ENCODE measurements at regions not wholly inside any gene's neighbourhood (a gene's known extent, or its start where the extent isn't known, plus 50 kb on each side); places are given as distances from the start of the nearest gene placed in this dataset.
A peak's percentile ranks its signal among the peaks of the same experiment; 100 is the strongest.

GRCh38 chr10:29735628-29736365 lies 101.0 kb upstream of the SVIL start:
- H3K23me2 ChIP-seq (ENCODE audit: insufficient read length, low read depth, low read length, poor library complexity, severe bottlenecking): peaks cover 12% of the 10 kb centered on the region
- H2BK120ac ChIP-seq (ENCODE audit: low read depth, low read length, poor library complexity, severe bottlenecking): no peak overlapping the region
- no peak overlapping the region for H3K18ac ChIP-seq (ENCODE audit: insufficient read length, low read depth, low read length)
- H3K9ac ChIP-seq (ENCODE audit: extremely low read depth, insufficient read length, low read length): no peak overlapping the region
- no peak overlapping the region for H2AK5ac ChIP-seq (ENCODE audit: insufficient read length, low read length)
- TF ChIP-seq CTCF (conservative IDR thresholded peaks at IDR 0.05): peak; percentile 97
- H2BK15ac ChIP-seq (ENCODE audit: low read depth, low read length): no peak overlapping the region
- Mint-ChIP-seq H3K36me3 (ENCODE audit: insufficient read depth in 1 of 3, low read depth in 3 of 3) (peaks cover 0 to 2% (median 0%) of the 10 kb centered on the region in 3 experiments; a peak in 2 of 7 replicates), H3K27ac (no peak overlapping the region), H3K27me3 (ENCODE audit: low read depth) (peaks cover 44% of the 10 kb centered on the region), H3K4me1 (peaks cover 29 to 39% of the 10 kb centered on the region in 2 experiments), H3K4me3 (peak overlapping the region; percentile 76 to 82), H3K9me3 (no peaks in the 10 kb centered on the region)
- H3T11ph ChIP-seq (ENCODE audit: low read length): no peak overlapping the region
- H3K79me2 ChIP-seq (ENCODE audit: insufficient read depth, low read length): no peaks in the 10 kb centered on the region; the same call in 1 of the 2 replicates
- H4K8ac ChIP-seq (replicated peaks; ENCODE audit: insufficient read length, low read depth, low read length): no peak overlapping the region
- no peak overlapping the region for H2BK12ac ChIP-seq (ENCODE audit: insufficient read length, low read depth, low read length)
- no peak overlapping the region for H3K56ac ChIP-seq (ENCODE audit: insufficient read length, low read depth, low read length)
- no peaks in the 10 kb centered on the region for H3K79me1 ChIP-seq (ENCODE audit: insufficient read depth, low read depth, low read length, poor library complexity, severe bottlenecking)
- no peak overlapping the region for H2AFZ ChIP-seq (ENCODE audit: low read length)
- no peaks in the 10 kb centered on the region for H4K20me1 ChIP-seq (ENCODE audit: control insufficient read depth, insufficient read depth, insufficient read length)
- no peak overlapping the region for H4K5ac ChIP-seq (ENCODE audit: insufficient read length, low read depth, low read length)
- no peaks in the 10 kb centered on the region for H3K9me3 ChIP-seq (ENCODE audit: control insufficient read depth, low read depth, low read length)
- no peak overlapping the region for H2BK5ac ChIP-seq (ENCODE audit: insufficient read length, low read length)
- H3K4me2 ChIP-seq (ENCODE audit: insufficient read depth, insufficient read length, low read length): peak overlapping the region; percentile 62
- peak; percentile 87 for DNase-seq
- peak overlapping the region; percentile 62 for H3K14ac ChIP-seq (ENCODE audit: insufficient read depth, low read length)
- WGBS (ENCODE audit: extremely low coverage, insufficient read length, low lambda C conversion rate): no CpG with 5 or more reads among the region's 81 CpGs
- H3K4me1 ChIP-seq (ENCODE audit: insufficient read depth, low read length): no peaks in the 10 kb centered on the region; the same call in 1 of the 2 replicates
- no peak overlapping the region for H3K27ac ChIP-seq (ENCODE audit: insufficient read length, low read depth, low read length)
- no peak overlapping the region for H3K23ac ChIP-seq (ENCODE audit: insufficient read length, low read depth, low read length)
- H3K27me3 ChIP-seq (ENCODE audit: insufficient read depth, low read length): peaks cover 13% of the 10 kb centered on the region; the same call in 1 of the 2 replicates
- no peak overlapping the region for H3K4ac ChIP-seq (ENCODE audit: low read depth, low read length)
- H2BK20ac ChIP-seq (ENCODE audit: low read depth, low read length, poor library complexity, severe bottlenecking): no peak overlapping the region
- no peak overlapping the region for H4K91ac ChIP-seq (ENCODE audit: insufficient read length, low read depth, low read length)
